IMR-90 (cell line): ENCODE measurements at regions not wholly inside any gene's neighbourhood (a gene's known extent, or its start where the extent isn't known, plus 50 kb on each side); places are given as distances from the start of the nearest gene placed in this dataset.

Source experiments
- CTCF ChIP-seq: conservative IDR thresholded peaks from 2 replicates; pipeline ENCODE4 v1.5.1; 2012; ENCODE audit warnings: mild to moderate bottlenecking, low read depth, low read length, improper control_type of control experiment
- FOS ChIP-seq: fragments of 150-350 bp; IDR thresholded peaks from 2 replicates; pipeline ENCODE4 v1.6.1; 2016; ENCODE audit warnings: low read depth, low read length

GRCh38 chr1:68745451-68745850, 248.6 kb upstream of the DEPDC1 start:
- no peak for TF ChIP-seq CTCF
- TF ChIP-seq FOS: no peak
